WERI-Rb-1 (cell line): ENCODE measurements at regions not wholly inside any gene's neighbourhood (a gene's known extent, or its start where the extent isn't known, plus 50 kb on each side); places are given as distances from the start of the nearest gene placed in this dataset.

Experiments used
- DNase-seq: peaks from one replicate; pipeline ENCODE4 v3.0.0-alpha.2; 2020
- H3K27ac ChIP-seq: fragments of 250-450 bp; sonication (Bioruptor Pico); 2 replicates; pipeline ENCODE4 v1.5.1; 2020; ENCODE audit warnings: mild to moderate bottlenecking, moderate library complexity
- H3K27me3 ChIP-seq: fragments of 250-450 bp; sonication (Bioruptor Pico); 2 replicates; pipeline ENCODE4 v1.5.1; 2021; ENCODE audit warnings: mild to moderate bottlenecking, low read depth, moderate library complexity; ENCODE audit not compliant: insufficient read depth, severe bottlenecking
- H3K36me3 ChIP-seq: fragments of 250-450 bp; sonication (Bioruptor Pico); 2 replicates; pipeline ENCODE4 v1.5.1; 2020; ENCODE audit warnings: mild to moderate bottlenecking, moderate library complexity
- H3K4me3 ChIP-seq: 2 replicates; pipeline ENCODE4 v1.5.1; 2011; ENCODE audit warnings: low read depth, mild to moderate bottlenecking, control low read depth, low read length
- H3K9me3 ChIP-seq: fragments of 250-450 bp; sonication (Bioruptor Pico); 2 replicates; pipeline ENCODE4 v1.5.1; 2021; ENCODE audit warnings: mild to moderate bottlenecking, moderate library complexity; ENCODE audit not compliant: severe bottlenecking
- TF ChIP-seq, protein P1 (sequence below): IDR thresholded peaks from 2 replicates; pipeline ENCODE4 v1.5.1; 2011; ENCODE audit warnings: low read depth, mild to moderate bottlenecking, control low read depth, inconsistent platforms, low read length

DNA sequence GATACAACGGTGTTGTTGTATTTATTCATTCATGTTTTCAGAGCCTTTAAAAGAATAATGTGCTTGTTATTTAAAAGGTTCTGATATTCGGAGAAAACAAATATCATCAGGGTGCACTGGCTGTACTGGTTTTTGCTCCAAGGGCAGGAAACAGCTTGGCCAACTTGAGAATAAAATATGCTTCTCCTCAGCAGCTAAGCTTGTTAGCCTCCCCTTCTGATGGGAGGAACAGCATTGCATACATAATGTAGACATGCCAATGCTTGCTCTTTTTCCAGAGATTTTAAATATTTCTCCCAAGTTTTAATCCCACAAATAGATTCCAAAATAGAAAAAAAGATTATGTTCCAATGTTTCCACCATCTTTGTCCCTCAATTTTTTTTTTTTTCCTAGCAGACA lies 87.6 kb upstream of the RPL34 start:
- Histone ChIP-seq H3K27me3 (peaks cover 9% of the 10 kb centered on the region), H3K36me3 (no peaks in the 10 kb centered on the region), H3K9me3 (no peaks in the 10 kb centered on the region), H3K27ac (no peak overlapping the region), H3K4me3 (no peak overlapping the region)
- no peak for DNase-seq
- TF ChIP-seq, protein P1, sequence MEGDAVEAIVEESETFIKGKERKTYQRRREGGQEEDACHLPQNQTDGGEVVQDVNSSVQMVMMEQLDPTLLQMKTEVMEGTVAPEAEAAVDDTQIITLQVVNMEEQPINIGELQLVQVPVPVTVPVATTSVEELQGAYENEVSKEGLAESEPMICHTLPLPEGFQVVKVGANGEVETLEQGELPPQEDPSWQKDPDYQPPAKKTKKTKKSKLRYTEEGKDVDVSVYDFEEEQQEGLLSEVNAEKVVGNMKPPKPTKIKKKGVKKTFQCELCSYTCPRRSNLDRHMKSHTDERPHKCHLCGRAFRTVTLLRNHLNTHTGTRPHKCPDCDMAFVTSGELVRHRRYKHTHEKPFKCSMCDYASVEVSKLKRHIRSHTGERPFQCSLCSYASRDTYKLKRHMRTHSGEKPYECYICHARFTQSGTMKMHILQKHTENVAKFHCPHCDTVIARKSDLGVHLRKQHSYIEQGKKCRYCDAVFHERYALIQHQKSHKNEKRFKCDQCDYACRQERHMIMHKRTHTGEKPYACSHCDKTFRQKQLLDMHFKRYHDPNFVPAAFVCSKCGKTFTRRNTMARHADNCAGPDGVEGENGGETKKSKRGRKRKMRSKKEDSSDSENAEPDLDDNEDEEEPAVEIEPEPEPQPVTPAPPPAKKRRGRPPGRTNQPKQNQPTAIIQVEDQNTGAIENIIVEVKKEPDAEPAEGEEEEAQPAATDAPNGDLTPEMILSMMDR = no peak

DNA sequence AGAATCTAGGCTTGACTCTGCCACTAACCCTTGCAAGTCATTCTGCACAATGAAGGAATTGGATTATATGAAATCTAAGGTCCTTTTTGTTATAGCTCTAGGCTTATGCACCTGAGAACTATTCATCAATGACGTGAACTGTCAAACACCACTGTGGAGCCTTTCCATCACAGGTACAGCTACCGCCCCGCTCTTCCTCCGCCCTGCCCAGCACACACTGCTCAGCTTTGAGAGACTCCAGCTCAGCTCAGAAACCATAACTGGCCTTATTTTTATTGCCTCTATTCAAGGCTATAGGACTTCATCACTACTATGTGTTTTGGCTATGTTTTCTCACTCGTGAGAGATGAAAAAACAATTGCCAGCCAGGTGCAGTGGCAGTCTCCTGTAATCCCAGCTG lies 88.2 kb upstream of the RPL34 start:
- TF ChIP-seq, protein P1 = no peak

GRCh38 chr4:108531461-108531860 lies 88.9 kb upstream of the RPL34 start:
- H3K27ac ChIP-seq = no peak overlapping the region
- H3K9me3 ChIP-seq = no peaks in the 10 kb centered on the region
- H3K27me3 ChIP-seq = peaks cover 9% of the 10 kb centered on the region
- TF ChIP-seq, protein P1 = no peak
- no peak overlapping the region for H3K4me3 ChIP-seq
- DNase-seq = no peak
- H3K36me3 ChIP-seq = no peaks in the 10 kb centered on the region

More for the DNA sequence above, 88.2 kb upstream of the RPL34 start:
- no peak for DNase-seq
- no peaks in the 10 kb centered on the region for H3K9me3 ChIP-seq
- no peak overlapping the region for H3K4me3 ChIP-seq
- H3K27ac ChIP-seq = no peak overlapping the region
- peaks cover 9% of the 10 kb centered on the region for H3K27me3 ChIP-seq
- no peaks in the 10 kb centered on the region for H3K36me3 ChIP-seq

DNA sequence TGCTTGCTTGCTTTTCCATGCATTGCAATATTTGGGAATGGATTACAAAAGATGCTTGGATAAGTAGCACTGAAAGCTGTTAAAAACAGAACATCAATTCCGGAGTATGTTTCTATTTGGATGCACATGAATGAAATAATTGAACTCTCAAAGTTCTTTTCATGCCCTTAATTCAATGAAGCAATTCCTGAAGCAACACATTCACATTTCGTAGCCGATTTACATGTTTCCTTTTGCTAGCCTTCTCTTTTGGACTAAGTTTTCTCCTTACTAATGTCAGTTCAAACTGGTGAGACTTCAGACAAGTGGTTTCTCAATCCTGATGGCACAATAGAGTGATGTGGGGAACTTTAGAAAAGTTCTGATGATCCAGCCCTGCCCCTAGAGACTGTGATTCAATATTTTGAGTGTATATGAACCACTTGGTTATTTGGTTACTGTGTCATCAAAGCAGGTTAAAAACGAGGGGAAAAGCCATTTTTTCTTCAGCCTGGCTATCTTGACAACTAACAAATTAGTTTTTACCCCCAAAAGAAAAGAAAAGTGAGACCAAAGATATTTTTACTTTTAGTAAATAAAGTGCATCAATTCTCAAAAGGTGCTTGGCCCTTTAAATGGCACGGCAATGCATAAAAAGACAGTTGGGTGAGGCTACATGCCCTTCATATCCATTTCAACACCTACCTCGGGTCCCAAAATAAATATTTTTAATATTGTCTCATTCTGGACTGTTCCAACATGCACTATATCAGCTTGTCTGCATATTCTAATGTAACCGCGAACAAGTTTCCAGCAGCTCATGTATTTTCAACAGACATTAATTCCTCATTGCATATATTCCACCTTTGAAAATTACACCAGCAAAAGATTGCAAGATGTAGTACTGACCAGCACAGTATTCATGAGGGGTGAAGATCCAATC lies 90.1 kb upstream of the RPL34 start:
- TF ChIP-seq, protein P1 = no peak
- Histone ChIP-seq H3K27ac (no peak overlapping the region), H3K36me3 (no peaks in the 10 kb centered on the region), H3K27me3 (peaks cover 9% of the 10 kb centered on the region), H3K9me3 (no peaks in the 10 kb centered on the region), H3K4me3 (no peak overlapping the region)
- DNase-seq = no peak

GRCh38 chr4:108529102-108529501 lies 91.3 kb upstream of the RPL34 start:
- no peak for DNase-seq
- peaks cover 9% of the 10 kb centered on the region for H3K27me3 ChIP-seq
- no peaks in the 10 kb centered on the region for H3K36me3 ChIP-seq
- TF ChIP-seq, protein P1 = no peak
- no peak overlapping the region for H3K27ac ChIP-seq
- H3K4me3 ChIP-seq = no peak overlapping the region
- H3K9me3 ChIP-seq = no peaks in the 10 kb centered on the region
